ENCODE measurements at regions not wholly inside any gene's neighbourhood (a gene's known extent, or its start where the extent isn't known, plus 50 kb on each side); places are given as distances from the start of the nearest gene placed in this dataset.

GRCh38 chr12:45572114-45572513, 157.4 kb upstream of the ARID2 start:
- no peak overlapping the region for H3K27ac ChIP-seq (ENCODE audit: low read depth in 1 of 2, low read length in 2 of 2)
- H3K4me3 ChIP-seq (replicated peaks in 1 of 3; ENCODE audit: low read depth in 2 of 3, low read length in 3 of 3) = no peak overlapping the region
- no peak overlapping the region for H3K4me2 ChIP-seq (replicated peaks; ENCODE audit: extremely low read depth, low read length, poor library complexity, severe bottlenecking)
- H3K36me3 ChIP-seq (replicated peaks in 1 of 2; ENCODE audit: control insufficient read depth in 1 of 2, insufficient read depth in 2 of 2, low read length in 2 of 2) = no peaks in the 10 kb centered on the region
- no peaks in the 10 kb centered on the region for H3K27me3 ChIP-seq (ENCODE audit: control insufficient read depth in 2 of 2, insufficient read depth in 2 of 2, low read length in 2 of 2)
- no CpG with 5 or more reads among the region's 1 CpG for WGBS (ENCODE audit: insufficient coverage)
- H3K9ac ChIP-seq (ENCODE audit: insufficient read depth, low read length, poor library complexity, severe bottlenecking) = no peak overlapping the region
- no peaks in the 10 kb centered on the region for H3K9me3 ChIP-seq (replicated peaks in 1 of 2; ENCODE audit: control insufficient read depth in 1 of 2, insufficient read depth in 1 of 2, low read length in 2 of 2)
- Mint-ChIP-seq H3K9me3 (no peaks in the 10 kb centered on the region), H3K4me3 (no peak overlapping the region), H3K27me3 (ENCODE audit: low read depth in 3 of 3) (peaks cover 0 to 4% (median 4%) of the 10 kb centered on the region in 3 donors), H3K36me3 (no peaks in the 10 kb centered on the region), H3K27ac (no peak overlapping the region), H3K4me1 (peaks cover 30% of the 10 kb centered on the region)
- TF ChIP-seq CTCF (IDR thresholded peaks at IDR 0.05) = no peak
- no peak for DNase-seq
- H4K20me1 ChIP-seq (ENCODE audit: insufficient read depth, low read length) = no peaks in the 10 kb centered on the region
- intact Hi-C loops (cut with micrococcal nuclease) = no loop called here
- H3K79me2 ChIP-seq (ENCODE audit: insufficient read depth, low read length) = no peaks in the 10 kb centered on the region
- H3K4me1 ChIP-seq (ENCODE audit: control insufficient read depth in 1 of 2, insufficient read depth in 2 of 2, low read length in 2 of 2) = peaks cover 19 to 24% of the 10 kb centered on the region in 2 donors
- no peak overlapping the region for H2AFZ ChIP-seq (ENCODE audit: insufficient read depth, low read depth, low read length, poor library complexity, severe bottlenecking)

GRCh38 chr12:45575417-45575816, 154.1 kb upstream of the ARID2 start:
- Histone ChIP-seq H3K79me2 (ENCODE audit: insufficient read depth, low read length) (no peaks in the 10 kb centered on the region), H3K9ac (ENCODE audit: insufficient read depth, low read length, poor library complexity, severe bottlenecking) (no peak overlapping the region), H4K20me1 (ENCODE audit: insufficient read depth, low read length) (no peaks in the 10 kb centered on the region), H3K27ac (ENCODE audit: low read depth in 1 of 2, low read length in 2 of 2) (peak overlapping the region; percentile 7 to 50), H3K27me3 (ENCODE audit: control insufficient read depth in 2 of 2, insufficient read depth in 2 of 2, low read length in 2 of 2) (no peaks in the 10 kb centered on the region), H3K9me3 (replicated peaks in 1 of 2; ENCODE audit: control insufficient read depth in 1 of 2, insufficient read depth in 1 of 2, low read length in 2 of 2) (no peaks in the 10 kb centered on the region), H3K4me2 (replicated peaks; ENCODE audit: extremely low read depth, low read length, poor library complexity, severe bottlenecking) (peak overlapping the region; percentile 44), H3K4me3 (replicated peaks in 1 of 3; ENCODE audit: low read depth in 2 of 3, low read length in 3 of 3) (peak overlapping the region in 1 of 3 experiments; percentile 29), H2AFZ (ENCODE audit: insufficient read depth, low read depth, low read length, poor library complexity, severe bottlenecking) (no peak overlapping the region), H3K36me3 (replicated peaks in 1 of 2; ENCODE audit: control insufficient read depth in 1 of 2, insufficient read depth in 2 of 2, low read length in 2 of 2) (no peaks in the 10 kb centered on the region), H3K4me1 (ENCODE audit: control insufficient read depth in 1 of 2, insufficient read depth in 2 of 2, low read length in 2 of 2) (peaks cover 30 to 33% of the 10 kb centered on the region in 2 donors)
- intact Hi-C loops (cut with micrococcal nuclease) = no loop called here
- H3K27me3 Mint-ChIP-seq (ENCODE audit: low read depth in 3 of 3) = peaks cover 0 to 4% (median 0%) of the 10 kb centered on the region in 3 donors
- H3K4me1 Mint-ChIP-seq = peaks cover 28% of the 10 kb centered on the region
- peak; percentile 42 to 69 (median 50) for DNase-seq
- H3K4me3 Mint-ChIP-seq = no peak overlapping the region
- no peaks in the 10 kb centered on the region for H3K36me3 Mint-ChIP-seq
- H3K27ac Mint-ChIP-seq = peak overlapping the region in 6 of 7 donors; percentile 63 to 93 (median 85)
- no peaks in the 10 kb centered on the region for H3K9me3 Mint-ChIP-seq
- TF ChIP-seq CTCF (IDR thresholded peaks at IDR 0.05) = no peak

Measured in CD14-positive monocyte (primary cell).